PFSK-1 (cell line): ENCODE measurements at regions not wholly inside any gene's neighbourhood (a gene's known extent, or its start where the extent isn't known, plus 50 kb on each side); places are given as distances from the start of the nearest gene placed in this dataset.

ENCODE experiments used
- FOXP2 ChIP-seq: optimal IDR thresholded peaks from 2 replicates; pipeline ENCODE3; 2011; ENCODE audit warnings: borderline replicate concordance, control low read depth, inconsistent platforms; ENCODE audit not compliant: insufficient read depth; ENCODE audit errors: extremely low read length, extremely low read depth
- POLR2AphosphoS5 ChIP-seq: IDR thresholded peaks from 2 replicates; pipeline ENCODE4 v1.6.1; 2012; ENCODE audit warnings: low read depth, mild to moderate bottlenecking, control low read depth, low read length, moderate library complexity
- REST ChIP-seq, 2 experiments: IDR thresholded peaks; 2 replicates each; pipeline versions ENCODE4 v1.6.1 to v1.8.0; 2011 to 2012; ENCODE audit warnings: low read depth in 2 of 2, low read length in 2 of 2, control low read depth in 1 of 2, inconsistent platforms in 1 of 2, mild to moderate bottlenecking in 1 of 2, moderate library complexity in 1 of 2; ENCODE audit not compliant: insufficient read depth in 1 of 2
- SIN3A ChIP-seq: IDR thresholded peaks from 2 replicates; pipeline ENCODE4 v1.6.1; 2012; ENCODE audit warnings: mild to moderate bottlenecking, low read length, moderate library complexity, borderline replicate concordance; ENCODE audit not compliant: insufficient read depth
- TAF1 ChIP-seq: IDR thresholded peaks from 2 replicates; pipeline ENCODE4 v1.6.1; 2012; ENCODE audit warnings: low read length, control low read depth, borderline replicate concordance; ENCODE audit not compliant: insufficient read depth

- TF ChIP-seq FOXP2 (no peak), REST (IDR thresholded peaks at IDR 0.05; ENCODE audit: insufficient read depth in 1 of 2, low read depth in 2 of 2, low read length in 2 of 2) (no peak), TAF1 (no peak), SIN3A (no peak), POLR2AphosphoS5 (no peak)
These were observed 93.3 kb upstream of the PCDH20 start for GRCh38 chr13:61508936-61509335.

DNA sequence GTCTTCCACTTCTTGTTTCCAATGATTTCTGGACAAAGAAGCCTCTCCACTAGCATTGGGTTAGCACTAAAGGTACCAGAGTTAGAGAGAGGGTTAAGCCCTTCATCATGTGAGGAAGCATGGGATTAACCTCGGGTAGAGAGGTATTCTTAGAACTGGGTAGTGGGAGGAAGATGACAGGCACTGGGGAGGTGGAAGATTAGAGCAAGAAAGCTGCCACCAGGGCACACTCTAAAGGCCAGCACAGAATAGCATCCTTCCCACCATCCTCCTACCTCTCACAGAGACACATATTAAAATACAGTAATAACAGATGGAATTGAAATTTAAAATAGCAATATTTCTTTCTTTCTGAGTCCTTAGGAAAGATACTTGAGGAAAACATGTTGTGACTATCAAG is 84.5 kb upstream of the PCDH20 start:
- TF ChIP-seq POLR2AphosphoS5 (no peak), TAF1 (no peak), REST (IDR thresholded peaks at IDR 0.05; ENCODE audit: insufficient read depth in 1 of 2, low read depth in 2 of 2, low read length in 2 of 2) (no peak), SIN3A (no peak), FOXP2 (no peak)

DNA sequence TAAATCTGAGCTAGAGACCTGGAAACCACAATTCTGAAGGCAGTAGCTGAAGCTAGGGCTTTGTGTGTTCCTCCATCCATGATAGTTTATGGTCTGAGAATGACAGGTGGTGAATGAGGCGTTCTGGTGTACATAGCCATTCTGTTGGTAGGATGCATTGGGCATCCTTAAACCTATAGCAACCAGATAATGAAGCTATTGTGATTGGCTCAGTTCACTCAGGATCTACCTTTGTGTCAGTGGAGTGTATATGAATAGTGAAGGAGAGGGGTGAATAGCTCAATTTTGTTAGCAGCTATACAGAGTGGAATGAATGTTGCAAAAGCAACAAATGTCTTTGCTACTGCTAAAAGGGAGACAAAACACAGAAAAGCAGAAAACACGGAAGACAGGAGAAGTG is 80.0 kb upstream of the PCDH20 start:
- TF ChIP-seq TAF1 (no peak), SIN3A (no peak), FOXP2 (no peak), POLR2AphosphoS5 (no peak), REST (IDR thresholded peaks at IDR 0.05; ENCODE audit: insufficient read depth in 1 of 2, low read depth in 2 of 2, low read length in 2 of 2) (no peak)

DNA sequence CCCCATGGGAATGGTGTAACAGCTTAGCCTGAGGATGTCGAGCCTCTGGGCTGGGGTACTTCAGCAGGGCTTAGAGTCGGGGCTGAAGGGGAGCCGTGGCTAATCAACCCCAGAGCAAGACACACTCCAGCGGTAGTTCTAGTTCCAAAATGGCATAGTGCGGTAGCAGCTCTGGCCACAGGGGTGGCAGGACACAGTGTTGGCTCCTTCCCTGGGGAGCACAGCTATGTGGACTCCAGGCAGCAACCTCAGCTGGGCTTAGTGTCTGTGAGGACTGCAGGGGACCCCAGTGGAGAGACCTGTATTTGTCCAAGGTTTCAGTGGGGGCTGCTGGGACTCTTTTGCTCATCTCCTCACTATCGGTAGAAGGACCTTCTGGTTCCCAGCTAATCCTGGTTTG is 70.8 kb upstream of the PCDH20 start:
- TF ChIP-seq POLR2AphosphoS5 = no peak
- no peak for TF ChIP-seq FOXP2
- no peak for TF ChIP-seq TAF1
- TF ChIP-seq REST (IDR thresholded peaks at IDR 0.05; ENCODE audit: insufficient read depth in 1 of 2, low read depth in 2 of 2, low read length in 2 of 2) = no peak
- no peak for TF ChIP-seq SIN3A

GRCh38 chr13:61485128-61485765 is 69.6 kb upstream of the PCDH20 start:
- TF ChIP-seq POLR2AphosphoS5 (no peak), TAF1 (no peak), REST (IDR thresholded peaks at IDR 0.05; ENCODE audit: insufficient read depth in 1 of 2, low read depth in 2 of 2, low read length in 2 of 2) (no peak), FOXP2 (no peak), SIN3A (no peak)
